ENCODE measurements at regions not wholly inside any gene's neighbourhood (a gene's known extent, or its start where the extent isn't known, plus 50 kb on each side); places are given as distances from the start of the nearest gene placed in this dataset.

DNA sequence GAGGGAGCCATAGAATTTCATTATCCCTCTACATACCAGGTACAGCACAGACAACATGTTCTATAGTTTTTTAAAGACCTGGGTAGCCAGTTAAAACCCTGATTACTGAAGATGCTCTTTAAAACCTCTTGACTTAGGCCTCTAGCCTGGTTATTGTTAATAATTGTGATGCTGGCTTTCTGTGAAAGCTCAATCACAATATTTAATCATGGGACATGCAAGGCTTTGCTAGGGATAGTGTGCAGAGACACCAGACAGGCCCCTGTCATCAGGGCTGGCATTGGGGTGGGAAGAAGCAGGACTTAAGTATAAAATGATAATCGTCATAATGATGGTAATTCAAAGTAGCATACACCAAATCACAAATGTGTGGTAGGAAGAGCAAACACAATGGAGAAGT is 274.4 kb downstream of the PTBP2 start:
- no peak for DNase-seq (ENCODE audit: low spot score)

DNA sequence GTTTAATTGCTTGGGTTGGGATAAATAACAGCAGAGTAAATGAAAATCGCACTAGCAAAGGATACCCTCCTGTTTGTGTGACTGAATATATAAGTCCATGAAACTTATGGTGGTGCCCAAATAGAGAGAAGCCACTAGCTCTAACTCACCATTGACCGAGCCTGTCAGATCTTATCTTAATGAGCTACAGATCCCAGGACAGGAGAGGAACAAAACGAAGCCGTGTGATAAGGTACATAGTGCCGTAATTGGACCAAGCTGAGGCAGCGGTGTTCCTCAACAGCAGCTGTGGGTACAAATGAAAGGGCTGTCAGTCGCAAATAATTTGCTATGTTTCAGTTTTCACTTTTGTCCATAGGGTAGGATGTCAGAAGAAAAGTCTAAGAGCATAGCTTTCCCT is 276.1 kb downstream of the PTBP2 start:
- no peak for DNase-seq (ENCODE audit: low spot score)

DNA sequence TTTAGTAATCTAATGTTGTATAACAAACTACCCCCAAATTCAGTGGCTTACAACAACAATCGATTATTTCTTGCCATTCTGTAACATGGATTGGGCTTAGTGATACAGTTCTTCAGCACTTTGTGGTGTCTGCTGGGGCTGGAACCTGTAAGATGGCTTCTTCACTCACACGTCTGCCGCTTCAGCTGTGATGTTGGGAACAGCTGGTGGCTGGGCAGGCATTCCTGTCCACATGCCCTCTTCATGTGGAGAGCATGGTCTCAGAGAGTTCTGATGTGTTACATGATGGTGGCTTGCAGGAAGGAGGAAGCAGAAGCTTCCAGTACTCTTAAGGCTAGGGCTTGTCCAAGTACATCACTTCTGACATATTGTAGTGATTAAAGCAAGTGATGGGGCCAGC is 276.9 kb downstream of the PTBP2 start:
- DNase-seq (ENCODE audit: low spot score), result no peak

DNA sequence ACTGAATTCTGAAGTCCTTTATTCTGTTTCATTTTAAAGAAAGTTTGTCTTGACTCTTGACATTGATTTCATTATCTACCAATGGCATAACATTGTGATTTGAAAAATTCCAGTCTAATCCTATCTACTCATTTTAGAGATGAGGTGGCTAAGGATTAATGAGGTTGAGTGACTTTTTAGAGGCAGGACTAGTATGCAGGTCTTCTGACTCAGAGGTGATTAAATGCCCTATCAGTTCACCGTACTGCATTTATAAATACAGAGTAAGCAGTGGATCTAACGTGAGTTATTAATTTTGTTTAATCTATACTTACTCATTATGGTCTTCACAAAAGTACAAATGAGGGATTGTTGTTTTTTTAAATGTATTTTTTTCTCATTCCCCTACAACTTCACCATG is 277.6 kb downstream of the PTBP2 start:
- no peak for DNase-seq (ENCODE audit: low spot score)

DNA sequence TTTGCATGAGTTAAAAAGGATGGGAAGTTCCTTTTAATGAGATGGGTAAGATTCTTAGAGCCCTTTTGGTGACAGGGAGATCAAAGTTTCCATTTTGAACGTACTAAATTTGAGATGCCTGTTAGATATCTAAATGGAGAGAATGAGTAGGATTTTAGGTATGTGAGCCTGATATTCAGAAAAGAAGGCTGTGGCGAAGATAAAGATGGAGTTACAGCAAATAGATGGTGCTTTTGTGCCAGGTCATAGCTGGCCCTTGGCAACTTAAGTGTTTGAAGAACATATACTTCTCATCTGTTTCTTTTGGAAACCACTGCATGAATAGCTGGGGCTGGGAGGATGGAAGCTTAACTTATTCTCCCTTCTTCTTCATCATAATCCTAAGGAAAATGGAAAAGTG is 282.5 kb downstream of the PTBP2 start:
- DNase-seq (ENCODE audit: low spot score), result no peak

DNA sequence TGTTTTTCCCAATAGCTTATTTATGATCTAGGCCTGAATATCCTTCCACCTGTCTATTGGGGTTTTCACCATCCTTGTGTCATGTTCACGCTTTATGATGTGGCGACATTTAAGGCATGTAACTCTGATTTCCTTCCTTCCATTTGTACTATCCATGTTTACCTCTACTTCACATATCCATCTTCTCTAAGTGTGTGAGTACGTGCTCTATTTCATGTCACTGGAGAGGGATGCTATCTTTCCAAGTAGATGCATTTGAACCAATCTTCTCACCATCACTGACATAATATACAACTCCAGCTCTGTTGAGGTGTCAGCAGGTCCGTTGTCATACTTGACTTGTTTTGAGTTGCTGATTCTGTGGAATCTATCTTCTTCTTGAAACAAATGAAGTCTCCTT is 283.2 kb downstream of the PTBP2 start:
- no peak for DNase-seq (ENCODE audit: low spot score)

DNA sequence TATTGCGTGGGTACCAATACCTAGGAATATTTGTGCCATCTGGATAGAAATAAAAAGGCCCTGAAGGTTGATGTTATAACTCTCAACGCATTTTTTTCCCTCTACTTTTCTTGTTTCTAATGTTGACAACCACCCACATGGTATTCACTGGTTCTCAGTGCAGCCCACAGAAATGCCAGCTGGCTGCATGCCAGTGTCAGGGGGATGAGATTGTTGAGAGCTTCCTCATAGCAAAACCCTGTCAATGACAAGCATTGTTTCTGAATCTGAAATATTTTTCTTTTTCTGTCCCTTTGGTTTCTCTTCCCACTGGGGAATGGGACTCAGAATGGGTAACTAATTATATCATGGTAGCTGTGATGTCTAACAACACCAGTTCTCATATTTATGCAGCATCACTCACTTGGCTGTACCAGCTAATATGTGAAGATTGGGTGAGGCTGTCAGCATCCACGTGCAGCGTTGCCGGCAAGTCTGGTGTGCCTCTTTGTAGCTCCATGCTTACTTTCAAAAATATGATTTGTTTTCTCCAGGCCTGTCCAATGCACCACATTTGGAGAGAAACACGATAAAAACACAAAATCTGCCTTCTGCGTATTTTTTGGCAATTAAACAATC is 284.6 kb downstream of the PTBP2 start:
- no peak for DNase-seq (ENCODE audit: low spot score)

DNA sequence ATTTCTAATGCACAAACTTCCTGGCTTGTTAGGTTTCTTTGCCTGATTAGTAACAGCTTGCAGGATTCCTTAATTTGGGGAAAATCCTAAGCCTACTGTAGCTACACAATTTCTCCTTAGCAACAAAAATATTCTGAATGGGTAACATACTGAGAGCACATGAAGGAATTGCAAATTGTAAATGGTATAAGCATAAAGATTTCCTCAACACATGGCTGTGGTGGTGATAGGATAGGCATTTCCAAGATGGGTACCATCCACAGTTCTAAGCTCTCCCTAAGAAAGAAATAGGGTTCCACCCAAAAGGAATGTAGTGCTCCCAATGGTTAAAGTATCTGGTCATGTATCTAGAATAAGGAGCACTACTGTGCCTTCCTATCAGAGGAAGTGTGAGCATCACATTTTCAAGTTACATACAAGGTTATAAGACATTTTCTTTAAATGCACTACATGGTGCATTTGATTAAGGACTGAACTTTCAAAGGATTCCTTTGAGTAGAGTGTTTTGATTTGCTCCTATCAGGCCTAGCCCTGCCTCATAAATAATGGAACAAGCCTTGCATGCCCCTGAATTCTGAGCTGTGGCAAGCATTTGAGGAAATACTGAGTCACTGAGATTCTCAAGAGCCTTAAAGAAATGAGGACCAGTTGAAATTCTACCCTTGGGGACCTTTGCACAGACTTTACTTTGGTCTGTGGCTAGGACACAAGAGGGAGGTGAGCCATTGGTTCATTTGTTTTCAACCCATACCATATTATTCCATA is 286.4 kb downstream of the PTBP2 start:
- DNase-seq (ENCODE audit: low spot score), result no peak

DNA sequence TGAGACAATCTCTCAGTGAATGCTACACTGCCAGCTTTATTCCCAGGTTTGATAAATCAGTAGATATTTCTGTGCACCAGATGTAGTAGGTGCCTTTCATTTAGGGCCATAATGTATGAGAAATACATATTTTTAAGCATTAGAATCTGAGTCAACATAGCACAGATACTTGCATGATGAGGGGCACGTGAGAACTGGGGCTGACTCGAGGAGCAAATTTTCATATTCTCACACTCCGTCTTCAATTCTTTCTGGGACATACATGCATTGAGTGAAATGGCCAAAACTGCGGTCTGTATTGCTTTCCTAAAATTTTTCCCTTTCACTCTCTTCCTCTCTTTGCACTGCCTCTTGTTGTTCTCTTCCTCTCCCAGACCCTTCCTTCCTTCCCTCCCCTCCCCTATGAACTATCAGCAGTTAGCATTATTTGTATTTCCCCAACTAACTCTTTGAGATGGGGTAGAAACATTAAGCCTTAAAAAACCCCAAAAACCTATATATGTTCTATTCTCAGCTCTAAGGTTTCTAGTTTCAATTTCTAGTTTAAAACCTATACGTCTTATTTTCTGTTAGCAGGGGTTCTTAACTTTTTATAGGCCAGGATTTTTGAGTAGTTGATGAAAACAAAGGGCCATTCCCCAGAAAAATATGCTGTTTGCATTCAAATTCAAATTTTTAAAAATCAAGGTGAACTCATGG is 289.1 kb downstream of the PTBP2 start:
- no peak for DNase-seq (ENCODE audit: low spot score)

GRCh38 chr1:97013136-97013535 is 291.6 kb downstream of the PTBP2 start:
- no peak for DNase-seq (ENCODE audit: low spot score)

GRCh38 chr1:97013941-97014340 is 292.4 kb downstream of the PTBP2 start:
- DNase-seq (ENCODE audit: low spot score), result no peak

DNA sequence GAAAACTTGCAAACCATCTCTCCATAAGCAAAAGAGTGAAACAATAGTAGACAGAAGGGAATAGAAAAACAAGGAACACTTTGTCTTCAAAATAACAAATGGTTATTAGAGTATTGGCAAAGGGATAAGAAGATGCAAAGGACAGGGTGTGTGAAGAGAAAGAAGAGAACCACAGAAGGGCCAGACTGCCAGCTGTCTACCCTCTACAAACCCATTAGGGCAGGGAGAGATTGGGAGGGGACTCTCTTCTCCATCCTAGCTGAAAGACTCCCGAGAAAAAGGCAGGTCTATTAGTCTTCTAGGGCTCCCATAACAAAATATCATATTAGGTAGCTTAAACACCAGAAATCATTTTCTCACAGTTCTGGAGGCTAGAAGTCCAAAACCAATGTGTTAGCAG is 292.8 kb downstream of the PTBP2 start:
- no peak for DNase-seq (ENCODE audit: low spot score)

DNA sequence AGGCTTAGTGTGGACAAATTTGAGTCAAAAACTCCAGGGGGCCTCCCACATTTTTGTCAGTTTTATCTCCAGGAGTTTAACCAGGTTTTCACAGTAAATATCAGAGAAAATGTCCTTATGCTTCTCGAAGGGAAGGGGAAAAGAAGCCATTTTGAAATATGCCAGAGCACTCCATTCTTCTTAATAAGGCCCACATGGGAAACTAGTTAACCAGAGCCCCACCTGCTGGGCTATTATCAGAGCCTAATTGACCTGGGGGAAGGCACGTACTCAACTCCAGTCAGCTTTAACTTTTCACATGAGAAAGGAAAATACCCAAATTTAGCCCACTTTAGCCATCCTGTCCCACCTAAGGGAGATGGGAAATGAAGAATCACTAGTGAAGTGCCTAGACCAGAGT is 296.3 kb downstream of the PTBP2 start:
- DNase-seq (ENCODE audit: low spot score), result no peak

Data from CD4-positive, alpha-beta T cell treated with Interleukin-6 at 100 ng/mL for 8 hours (primary cell).